ENCODE measurements at regions not wholly inside any gene's neighbourhood (a gene's known extent, or its start where the extent isn't known, plus 50 kb on each side); places are given as distances from the start of the nearest gene placed in this dataset.
"Not testable (repeated sequence)": the region's sequence is repeated elsewhere in the genome, so short reads cannot be mapped to it uniquely, and the experiment has no call there.

DNA sequence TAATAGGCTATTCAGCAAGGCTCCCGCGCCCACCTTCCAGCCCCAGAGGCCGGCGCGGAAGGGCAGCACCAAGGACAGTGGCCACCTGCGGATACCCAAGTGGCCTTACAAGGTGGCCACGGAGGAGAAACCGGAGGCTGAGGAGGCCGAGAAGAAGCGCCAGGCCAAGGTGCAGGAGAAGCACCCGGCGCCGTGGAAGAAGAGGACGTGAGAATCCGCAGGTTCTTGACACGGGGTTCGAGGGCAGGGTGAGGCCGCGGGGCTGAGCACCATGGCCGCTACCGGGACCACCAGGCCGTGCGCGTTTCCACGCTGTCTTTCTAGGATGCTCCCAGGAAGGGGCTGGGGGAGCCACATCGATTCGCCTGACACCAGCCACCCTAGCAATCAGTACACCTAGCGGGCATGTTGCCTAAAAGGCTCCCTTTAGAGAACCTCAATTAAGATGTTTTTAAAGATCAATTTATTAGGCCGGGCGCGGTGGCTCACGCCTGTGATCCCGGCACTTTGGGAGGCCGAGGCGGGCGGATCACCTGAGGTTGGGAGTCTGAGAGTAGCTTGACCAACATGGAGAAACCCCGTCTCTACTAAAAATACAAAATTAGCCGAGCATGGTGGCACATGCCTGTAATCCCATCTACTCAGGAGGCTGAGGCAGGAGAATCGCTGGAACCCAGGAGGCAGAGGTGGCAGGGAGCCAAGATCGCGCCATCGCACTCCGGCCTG lies 134.3 kb upstream of the OR4C13 start:
- not testable (repeated sequence) for DNase-seq (ENCODE audit: low read depth in 2 of 2)

DNA sequence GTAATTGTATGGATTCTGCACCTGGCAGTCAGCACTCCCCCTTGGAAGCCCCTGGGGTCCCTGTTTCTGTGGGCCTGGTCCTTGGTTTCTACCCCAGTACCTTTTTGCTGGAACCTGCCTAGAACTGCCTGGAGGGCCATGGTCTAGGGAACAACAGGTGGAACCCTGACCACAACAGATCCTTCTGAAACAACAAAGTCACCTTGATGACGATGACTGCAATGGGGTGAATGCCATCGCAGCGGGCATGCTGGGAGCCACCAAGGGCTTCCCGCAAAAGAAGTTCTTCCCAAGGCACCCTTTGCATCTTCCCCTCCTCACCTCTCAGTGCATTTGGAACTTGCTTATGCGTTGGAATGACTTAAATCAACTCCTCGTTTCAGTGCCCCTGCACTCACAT lies 129.0 kb upstream of the OR4C13 start:
- DNase-seq (ENCODE audit: low read depth in 2 of 2), result not testable (repeated sequence)

DNA sequence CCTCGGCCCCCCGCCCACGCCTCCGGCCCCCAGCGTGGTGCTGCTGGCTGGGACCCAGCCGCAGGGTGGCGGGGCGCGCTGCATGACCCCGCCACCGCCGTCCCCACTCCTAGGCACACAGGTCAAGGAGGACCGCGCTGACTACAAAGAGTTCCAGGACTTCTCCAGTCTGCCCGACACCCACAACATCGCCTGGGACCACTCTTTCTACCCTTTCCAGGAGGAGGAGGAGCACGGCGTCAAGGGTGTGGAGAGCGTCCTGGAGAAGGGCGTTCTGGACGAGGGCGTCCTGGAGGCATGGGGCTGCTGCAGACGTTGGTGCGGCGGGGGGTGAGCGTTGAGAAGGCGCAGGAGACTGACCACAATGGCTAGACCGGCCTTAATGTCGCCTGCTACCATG lies 101.7 kb upstream of the OR4C13 start:
- DNase-seq (ENCODE audit: low read depth in 2 of 2), result not testable (repeated sequence)

DNA sequence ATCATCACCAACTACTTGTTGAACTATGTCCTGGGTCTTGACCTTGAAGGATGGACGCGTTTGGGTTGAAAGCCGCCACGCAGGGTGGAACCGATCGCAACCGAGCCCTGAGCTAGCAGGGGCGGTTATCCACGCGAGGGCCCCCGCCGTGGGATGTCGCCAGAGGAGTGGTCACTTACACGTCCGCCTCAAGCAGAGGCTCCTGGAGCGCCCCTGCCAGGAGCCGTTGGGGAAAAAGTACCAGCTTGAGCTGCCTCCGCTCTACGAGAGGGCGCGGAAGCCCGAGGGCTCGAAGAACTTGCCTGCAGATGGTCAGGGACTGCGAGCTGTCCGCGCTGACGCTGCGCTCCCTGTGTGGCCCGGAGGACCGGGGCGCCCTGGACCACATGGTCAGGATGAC lies 100.7 kb upstream of the OR4C13 start:
- DNase-seq (ENCODE audit: low read depth in 2 of 2), result no peak

DNA sequence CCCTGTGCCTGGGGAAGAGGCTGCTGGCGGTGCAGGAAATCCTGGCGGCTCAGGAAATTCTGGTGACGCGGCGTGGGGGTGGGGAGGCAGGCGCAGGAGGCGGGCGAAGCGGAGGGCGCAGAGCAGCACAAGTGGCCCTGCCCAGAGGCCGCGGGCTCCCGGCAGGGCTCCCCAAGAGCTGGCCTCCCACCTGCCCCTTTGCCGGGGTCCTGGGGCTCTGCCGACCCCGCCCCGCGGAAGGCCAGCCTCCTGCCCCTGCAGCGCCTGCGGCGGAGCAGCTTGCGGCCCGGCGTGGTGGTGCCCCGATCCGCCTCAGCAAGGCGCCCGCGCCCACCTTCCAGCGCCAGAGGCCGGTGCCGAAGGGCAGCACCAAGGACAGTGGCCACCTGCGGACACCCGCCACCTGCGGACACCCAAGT lies 100.2 kb upstream of the OR4C13 start:
- DNase-seq (ENCODE audit: low read depth in 2 of 2), result no peak

DNA sequence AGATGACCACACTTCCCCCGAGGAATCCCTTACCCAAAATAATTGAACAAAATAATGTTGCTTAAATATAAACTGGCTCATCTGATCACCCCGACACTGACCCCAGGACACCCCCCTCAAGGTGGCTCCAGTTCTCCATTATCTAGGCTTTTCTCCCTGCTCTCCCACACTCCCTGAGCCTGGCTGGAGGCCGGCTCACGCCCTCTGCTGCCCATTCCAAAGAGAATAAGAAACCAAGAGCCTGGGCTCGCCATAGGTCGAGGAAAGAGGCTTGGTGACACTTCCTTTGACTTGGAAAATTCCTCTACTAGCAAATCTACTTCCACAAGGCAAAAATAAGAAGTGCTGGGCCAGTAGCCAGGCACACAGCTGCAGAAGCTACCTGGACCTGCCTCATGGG lies 63.3 kb upstream of the OR4C13 start:
- not testable (repeated sequence) for DNase-seq (ENCODE audit: low read depth in 2 of 2)

DNA sequence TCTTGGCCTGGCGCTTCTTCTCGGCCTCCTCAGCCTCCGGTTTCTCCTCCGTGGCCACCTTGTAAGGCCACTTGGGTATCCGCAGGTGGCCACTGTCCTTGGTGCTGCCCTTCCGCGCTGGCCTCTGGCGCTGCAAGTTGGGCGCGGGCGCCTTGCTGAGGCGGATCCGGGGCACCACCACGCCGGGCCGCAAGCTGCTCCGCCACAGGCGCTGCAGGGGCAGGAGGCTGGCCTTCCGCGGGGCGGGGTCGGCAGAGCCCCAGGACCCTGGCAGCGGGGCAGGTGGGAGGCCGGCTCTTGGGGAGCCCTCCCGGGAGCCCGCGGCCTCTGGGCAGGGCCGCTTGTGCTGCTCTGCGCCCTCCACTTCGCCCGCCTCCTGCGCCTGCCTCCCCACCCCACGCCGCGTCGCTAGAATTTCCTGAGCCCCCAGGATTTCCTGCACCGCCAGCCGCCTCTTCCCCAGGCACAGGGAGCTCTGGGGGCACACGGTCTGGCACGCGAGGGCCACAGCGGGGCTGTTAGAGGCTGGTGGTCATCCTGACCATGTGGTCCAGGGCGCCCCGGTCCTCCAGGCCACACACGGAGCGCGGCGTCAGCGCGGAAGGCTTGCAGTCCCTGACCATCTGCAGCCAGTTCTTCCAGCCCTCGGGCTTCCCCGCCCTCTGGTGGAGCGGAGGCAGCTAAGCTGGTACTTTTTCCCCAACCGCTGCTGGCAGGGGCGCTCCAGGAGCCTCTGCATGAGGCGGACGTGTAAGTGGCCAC lies 60.1 kb upstream of the OR4C13 start:
- DNase-seq (ENCODE audit: low read depth in 2 of 2), result not testable (repeated sequence)

DNA sequence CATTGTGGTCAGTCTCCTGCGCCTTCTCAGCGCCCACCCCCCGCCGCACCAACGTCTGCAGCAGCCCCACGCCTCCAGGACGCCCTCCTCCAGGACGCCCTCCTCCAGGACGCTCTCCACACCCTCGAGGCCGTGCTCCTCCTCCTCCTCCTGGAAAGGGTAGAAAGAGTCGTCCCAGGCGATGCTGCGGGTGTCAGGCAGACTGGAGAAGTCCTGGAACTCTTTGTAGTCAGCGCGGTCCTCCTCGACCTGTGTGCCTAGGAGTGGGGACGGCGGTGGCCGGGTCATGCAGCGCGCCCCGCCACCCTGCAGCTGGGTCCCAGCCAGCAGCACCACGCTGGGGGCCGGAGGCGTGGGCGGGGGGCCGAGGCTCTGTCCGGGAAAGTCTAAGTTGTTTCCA lies 58.7 kb upstream of the OR4C13 start:
- DNase-seq (ENCODE audit: low read depth in 2 of 2), result not testable (repeated sequence)
